AG10803 (cell line): ENCODE measurements at regions not wholly inside any gene's neighbourhood (a gene's known extent, or its start where the extent isn't known, plus 50 kb on each side); places are given as distances from the start of the nearest gene placed in this dataset.

Source experiments
- DNase-seq: peaks from one replicate; pipeline ENCODE4 v3.0.0; 2010; ENCODE audit warnings: low read depth
- H3K4me3 ChIP-seq: 2 replicates; pipeline ENCODE4 v1.5.1; 2011; ENCODE audit warnings: mild to moderate bottlenecking, low read length, control low read depth
- TF ChIP-seq, protein P1 (sequence below): conservative IDR thresholded peaks from 2 replicates; pipeline ENCODE4 v1.5.1; 2011; ENCODE audit warnings: mild to moderate bottlenecking, low read length, control low read depth, inconsistent platforms

DNA sequence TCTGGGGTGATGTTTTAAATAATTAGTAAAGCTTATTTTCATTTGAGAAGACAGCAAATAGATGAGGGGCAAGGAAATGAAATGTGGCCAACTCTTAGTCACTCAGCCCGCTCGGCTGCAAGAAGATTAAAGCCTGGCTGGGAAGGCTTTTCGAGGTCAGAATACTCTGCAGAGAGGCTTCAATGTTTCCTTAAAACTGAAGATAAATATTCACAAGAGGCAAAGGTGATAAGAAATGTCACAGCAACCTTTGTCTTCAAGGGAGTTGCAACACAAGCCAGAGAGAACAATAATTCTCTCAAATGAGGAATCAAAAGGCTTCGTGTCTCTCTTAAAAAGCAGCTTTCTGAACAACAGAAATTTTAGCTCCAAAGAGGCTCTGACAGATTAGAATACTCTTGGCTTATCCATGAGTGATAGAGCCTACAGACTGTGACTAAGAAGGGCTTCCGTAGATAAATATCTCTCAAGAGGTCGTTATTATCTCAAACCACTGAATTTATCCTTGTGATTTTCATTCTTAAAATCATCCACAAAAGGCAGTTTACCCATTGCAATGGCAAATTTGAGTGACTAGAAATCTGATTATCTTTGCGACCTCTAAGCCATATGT is 92.5 kb downstream of the KLF6 start:
- no peak overlapping the region for H3K4me3 ChIP-seq
- DNase-seq, result no peak
- TF ChIP-seq, protein P1, sequence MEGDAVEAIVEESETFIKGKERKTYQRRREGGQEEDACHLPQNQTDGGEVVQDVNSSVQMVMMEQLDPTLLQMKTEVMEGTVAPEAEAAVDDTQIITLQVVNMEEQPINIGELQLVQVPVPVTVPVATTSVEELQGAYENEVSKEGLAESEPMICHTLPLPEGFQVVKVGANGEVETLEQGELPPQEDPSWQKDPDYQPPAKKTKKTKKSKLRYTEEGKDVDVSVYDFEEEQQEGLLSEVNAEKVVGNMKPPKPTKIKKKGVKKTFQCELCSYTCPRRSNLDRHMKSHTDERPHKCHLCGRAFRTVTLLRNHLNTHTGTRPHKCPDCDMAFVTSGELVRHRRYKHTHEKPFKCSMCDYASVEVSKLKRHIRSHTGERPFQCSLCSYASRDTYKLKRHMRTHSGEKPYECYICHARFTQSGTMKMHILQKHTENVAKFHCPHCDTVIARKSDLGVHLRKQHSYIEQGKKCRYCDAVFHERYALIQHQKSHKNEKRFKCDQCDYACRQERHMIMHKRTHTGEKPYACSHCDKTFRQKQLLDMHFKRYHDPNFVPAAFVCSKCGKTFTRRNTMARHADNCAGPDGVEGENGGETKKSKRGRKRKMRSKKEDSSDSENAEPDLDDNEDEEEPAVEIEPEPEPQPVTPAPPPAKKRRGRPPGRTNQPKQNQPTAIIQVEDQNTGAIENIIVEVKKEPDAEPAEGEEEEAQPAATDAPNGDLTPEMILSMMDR, result no peak

DNA sequence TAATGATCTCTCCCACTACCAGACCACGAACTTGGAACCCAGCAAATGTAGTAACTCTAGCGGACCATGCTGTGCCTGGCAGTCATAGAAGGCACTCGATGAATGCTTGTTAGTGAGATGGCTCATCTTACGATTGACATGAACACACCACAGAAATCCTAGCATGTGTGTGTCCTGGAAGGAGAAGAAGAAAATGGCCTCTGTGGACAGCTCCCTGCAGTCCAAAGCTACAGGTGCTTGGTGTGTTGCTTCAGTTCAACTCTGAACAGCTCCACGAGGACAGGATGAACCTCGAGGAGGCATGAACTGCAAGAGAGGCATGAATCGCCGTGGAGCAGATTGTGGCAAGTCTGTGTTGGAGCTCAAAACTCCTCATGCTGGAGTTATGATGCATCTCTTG is 93.5 kb downstream of the KLF6 start:
- DNase-seq, result no peak
- TF ChIP-seq, protein P1, result no peak
- no peak overlapping the region for H3K4me3 ChIP-seq

DNA sequence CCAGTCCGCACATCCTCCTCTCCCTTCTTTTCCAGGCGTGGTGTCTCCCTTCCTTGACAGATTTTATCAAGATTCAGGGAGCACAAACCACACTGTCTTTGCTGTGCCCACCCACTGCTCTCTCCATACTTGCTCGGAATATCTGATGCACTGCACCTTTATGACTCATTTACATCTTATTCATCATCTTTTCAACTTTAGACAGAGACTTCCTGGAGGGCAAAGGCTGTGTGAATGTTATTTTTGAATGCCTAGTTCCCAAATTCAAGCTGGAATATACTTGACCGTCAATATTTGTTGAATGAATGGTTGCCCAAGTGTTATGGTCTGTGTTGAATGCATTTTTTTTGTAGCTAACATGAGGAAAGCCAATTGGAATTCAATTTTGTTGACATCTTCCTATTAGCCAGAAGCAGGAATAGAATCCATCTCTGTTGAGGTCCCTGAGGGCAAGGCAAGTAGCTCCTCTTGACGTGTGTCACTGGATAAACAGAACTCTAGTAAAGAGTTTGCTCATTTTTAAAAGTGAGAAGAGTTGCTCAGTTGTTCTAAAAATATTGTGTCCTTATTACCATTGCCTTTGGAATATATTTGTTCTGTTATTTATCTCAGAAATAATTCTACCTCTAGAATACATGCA is 95.0 kb downstream of the KLF6 start:
- DNase-seq, result no peak
- TF ChIP-seq, protein P1, result no peak
- H3K4me3 ChIP-seq, result no peak overlapping the region

DNA sequence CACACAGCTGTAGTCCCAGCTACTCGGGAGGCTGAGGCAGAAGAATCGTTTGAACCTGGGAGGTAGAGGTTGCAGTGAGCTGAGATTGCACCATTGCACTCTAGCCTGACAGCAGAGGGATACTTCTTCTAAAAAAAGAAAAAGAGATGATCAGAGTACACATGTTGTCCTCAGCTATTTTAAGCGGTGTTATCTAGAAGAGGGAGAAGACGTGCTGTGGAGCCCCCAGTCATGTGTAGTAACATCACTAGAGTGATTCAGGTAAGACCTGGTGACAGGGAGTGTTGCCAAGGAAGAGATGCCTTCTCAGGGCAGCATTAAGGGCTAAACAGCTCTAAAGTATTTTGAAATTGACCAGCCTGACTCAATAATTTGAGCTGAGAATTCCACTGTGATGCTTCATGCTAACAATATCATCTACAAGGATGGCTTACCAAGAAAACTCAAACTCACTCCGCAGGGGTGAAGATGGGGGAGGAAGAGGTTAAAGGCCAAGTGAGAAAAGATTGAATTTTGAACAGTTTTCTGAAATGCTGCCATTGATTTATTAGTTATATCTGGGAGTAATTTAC is 97.4 kb downstream of the KLF6 start:
- TF ChIP-seq, protein P1, result no peak
- DNase-seq, result peak; percentile 30
- no peak overlapping the region for H3K4me3 ChIP-seq

DNA sequence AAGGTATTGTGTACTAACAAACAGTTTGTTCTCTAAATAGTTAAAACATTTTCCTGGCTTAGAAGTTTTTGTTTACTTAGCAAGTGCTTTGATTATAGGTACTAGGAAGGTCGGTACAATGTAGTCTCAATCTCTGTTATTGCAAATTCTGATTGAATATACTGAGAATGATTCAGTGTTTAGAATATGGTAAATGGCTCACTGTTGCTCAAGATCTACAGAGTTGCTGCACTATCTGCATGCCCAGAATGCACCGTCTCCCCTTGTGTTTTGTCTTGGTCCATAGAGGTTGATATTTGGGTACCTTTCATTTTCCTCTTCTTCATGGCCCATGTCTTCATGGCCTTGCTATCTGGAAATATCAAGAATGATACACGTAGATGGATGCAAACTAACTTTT is 99.6 kb downstream of the KLF6 start:
- no peak overlapping the region for H3K4me3 ChIP-seq
- TF ChIP-seq, protein P1, result no peak
- no peak for DNase-seq

DNA sequence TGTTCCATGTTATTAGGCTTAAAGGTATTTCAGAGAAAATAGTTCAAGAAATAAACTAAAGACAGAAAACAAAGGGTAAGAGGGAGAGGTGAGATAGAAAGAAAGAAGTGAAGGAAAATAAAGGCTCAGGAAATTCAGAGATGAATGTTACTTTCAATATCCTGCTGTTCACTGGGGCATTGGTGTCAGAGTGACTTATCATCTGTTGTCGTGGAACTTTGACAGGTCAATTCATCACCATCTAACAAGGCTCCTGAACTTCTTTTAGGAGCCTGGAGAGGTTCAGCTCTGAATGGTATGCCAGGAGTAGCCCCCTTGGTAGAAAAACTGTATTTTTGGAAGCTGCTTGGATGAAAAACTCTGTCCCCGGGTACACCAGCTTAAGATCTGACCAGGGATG is 100.1 kb downstream of the KLF6 start:
- no peak overlapping the region for H3K4me3 ChIP-seq
- TF ChIP-seq, protein P1, result no peak
- DNase-seq, result no peak

DNA sequence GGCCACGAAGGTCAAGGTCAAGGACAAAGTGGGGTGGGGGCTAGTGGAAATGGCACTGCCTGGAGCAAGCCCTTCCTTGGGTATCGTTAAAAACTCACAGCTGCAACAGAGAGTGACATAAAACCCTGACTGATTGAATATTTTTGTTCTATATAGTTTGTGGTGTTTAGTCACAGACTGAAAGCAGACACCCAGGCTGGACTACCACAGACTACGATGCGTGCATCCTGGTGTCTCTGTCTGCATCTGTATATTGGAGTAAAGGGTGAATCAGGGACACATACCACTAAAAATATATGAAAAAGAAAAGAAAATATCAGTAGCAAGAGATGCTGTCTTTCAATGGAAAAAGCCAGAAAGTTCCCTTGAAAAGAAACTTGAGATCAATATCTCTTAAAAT is 101.4 kb downstream of the KLF6 start:
- no peak for DNase-seq
- TF ChIP-seq, protein P1, result no peak

More for the DNA sequence above, 101.4 kb downstream of the KLF6 start:
- no peak overlapping the region for H3K4me3 ChIP-seq
